Upper lobe of left lung (tissue), 6 donors: ENCODE measurements at regions not wholly inside any gene's neighbourhood (a gene's known extent, or its start where the extent isn't known, plus 50 kb on each side); places are given as distances from the start of the nearest gene placed in this dataset.

Source experiments
- ATAC-seq, 2 donors: fragments of 200-7000 bp; cut with Tn5 transposase; one replicate each; pipeline ENCODE4 v1.9.1; 2022; ENCODE audit warnings: mild to moderate bottlenecking in 2 of 2, moderate library complexity in 2 of 2; ENCODE audit not compliant: low FRiP score in 2 of 2
- DNase-seq, 2 donors: peaks; one replicate each; pipeline ENCODE4 v3.0.0-alpha.2; 2019 to 2020
- H3K27ac ChIP-seq, 4 donors: fragments of 200-600 bp; sonication (generic); one replicate each; pipeline ENCODE4 v1.5.1; 2016 to 2019
- H3K27me3 ChIP-seq, 4 donors: fragments of 200-600 bp; sonication (generic); one replicate each; pipeline ENCODE4 v1.5.1; 2017 to 2019
- H3K36me3 ChIP-seq, 4 donors: fragments of 200-600 bp; sonication (generic); one replicate each; pipeline ENCODE4 v1.5.1; 2016 to 2019
- H3K4me1 ChIP-seq, 4 donors: fragments of 200-600 bp; sonication (generic); one replicate each; pipeline ENCODE4 v1.5.1; 2018 to 2019
- H3K4me3 ChIP-seq, 4 donors: fragments of 200-600 bp; sonication (generic); one replicate each; pipeline ENCODE4 v1.5.1; 2017 to 2019; ENCODE audit warnings: mild to moderate bottlenecking in 2 of 4, moderate library complexity in 1 of 4
- H3K9me3 ChIP-seq, 4 donors: fragments of 200-600 bp; sonication (generic); one replicate each; pipeline ENCODE4 v1.5.1; 2018 to 2019
- EP300 ChIP-seq, 4 donors: sonication (generic); formaldehyde crosslinking; IDR thresholded peaks; one replicate each; pipeline ENCODE4 v1.5.1; 2017; ENCODE audit warnings: antibody characterized with exemption in 4 of 4, control low read depth in 2 of 4
- POLR2A ChIP-seq, 4 donors: fragments of 450-650 bp; IDR thresholded peaks; one replicate each; pipeline ENCODE4 v1.5.1; 2016 to 2017; ENCODE audit warnings: antibody characterized with exemption in 4 of 4, mild to moderate bottlenecking in 2 of 4
- POLR2AphosphoS5 ChIP-seq, 2 donors: sonication (generic); formaldehyde crosslinking; IDR thresholded peaks; one replicate each; pipeline ENCODE4 v1.5.1; 2017; ENCODE audit warnings: antibody characterized with exemption in 2 of 2
- WGBS, 2 donors: methylation state at CpG; one replicate each; pipeline ENCODE4 v1.1.5; 2017 to 2018; 5-methylcytosine and 5-hydroxymethylcytosine counted together
- TF ChIP-seq, protein P1 (sequence below), 6 experiments: fragments of 450-650 bp in 4 of 6; fragments of 200-600 bp in 2 of 6; sonication (generic) in 2 of 6; IDR thresholded peaks; one replicate each; pipeline ENCODE4 v1.5.1; 2016 to 2019; ENCODE audit warnings: antibody characterized with exemption in 6 of 6
- donor health status: DM: no; HTN: no; CAD: no; lungs with moderate emphysema.
- donor health status: DM: no; HTN: yes; CAD: no; lungs with severe emphysema.

DNA sequence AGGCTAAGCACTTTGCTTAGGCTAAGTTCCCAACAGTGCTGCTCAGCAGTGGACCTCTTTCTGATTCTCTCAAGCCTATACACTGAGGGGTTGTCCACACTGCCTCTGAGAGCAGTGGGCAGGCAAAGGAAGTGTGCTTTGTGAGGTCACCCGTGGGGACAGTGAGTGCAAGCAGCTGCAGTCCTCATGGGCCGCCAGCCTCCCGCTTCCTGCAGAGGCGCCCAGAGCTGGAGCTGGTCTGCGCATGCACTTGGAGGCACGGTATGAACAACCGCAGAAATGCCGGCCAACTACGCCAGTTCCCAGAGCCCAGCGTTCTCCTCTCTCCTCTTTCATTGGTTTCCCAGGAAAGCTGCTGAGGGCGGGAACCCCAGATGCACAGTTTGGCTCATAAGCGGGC, 149.5 kb upstream of the DLX2 start:
- H3K9me3 ChIP-seq, result no peaks in the 10 kb centered on the region
- H3K27ac ChIP-seq, result peak overlapping the region; percentile 40 to 75 (median 57)
- no peaks in the 10 kb centered on the region for H3K36me3 ChIP-seq
- ATAC-seq, result peak; percentile 40 to 65
- H3K4me3 ChIP-seq, result no peak overlapping the region
- H3K27me3 ChIP-seq, result no peaks in the 10 kb centered on the region
- peak; percentile 39 to 52 for DNase-seq
- TF ChIP-seq POLR2A (IDR thresholded peaks at IDR 0.05), result peak in 1 of 4 donors; percentile 14
- peak; percentile 41 to 48 for TF ChIP-seq POLR2AphosphoS5 (IDR thresholded peaks at IDR 0.05)
- no peak for TF ChIP-seq EP300 (IDR thresholded peaks at IDR 0.05)
- TF ChIP-seq, protein P1, sequence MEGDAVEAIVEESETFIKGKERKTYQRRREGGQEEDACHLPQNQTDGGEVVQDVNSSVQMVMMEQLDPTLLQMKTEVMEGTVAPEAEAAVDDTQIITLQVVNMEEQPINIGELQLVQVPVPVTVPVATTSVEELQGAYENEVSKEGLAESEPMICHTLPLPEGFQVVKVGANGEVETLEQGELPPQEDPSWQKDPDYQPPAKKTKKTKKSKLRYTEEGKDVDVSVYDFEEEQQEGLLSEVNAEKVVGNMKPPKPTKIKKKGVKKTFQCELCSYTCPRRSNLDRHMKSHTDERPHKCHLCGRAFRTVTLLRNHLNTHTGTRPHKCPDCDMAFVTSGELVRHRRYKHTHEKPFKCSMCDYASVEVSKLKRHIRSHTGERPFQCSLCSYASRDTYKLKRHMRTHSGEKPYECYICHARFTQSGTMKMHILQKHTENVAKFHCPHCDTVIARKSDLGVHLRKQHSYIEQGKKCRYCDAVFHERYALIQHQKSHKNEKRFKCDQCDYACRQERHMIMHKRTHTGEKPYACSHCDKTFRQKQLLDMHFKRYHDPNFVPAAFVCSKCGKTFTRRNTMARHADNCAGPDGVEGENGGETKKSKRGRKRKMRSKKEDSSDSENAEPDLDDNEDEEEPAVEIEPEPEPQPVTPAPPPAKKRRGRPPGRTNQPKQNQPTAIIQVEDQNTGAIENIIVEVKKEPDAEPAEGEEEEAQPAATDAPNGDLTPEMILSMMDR (IDR thresholded peaks at IDR 0.05), result no peak
- WGBS, 2 donors, result 63 to 80% methylated on average over 11 to 12 of the region's 12 CpGs
- peaks cover 0 to 23% (median 15%) of the 10 kb centered on the region in 4 donors for H3K4me1 ChIP-seq

- Histone ChIP-seq H3K4me1 (peaks cover 0 to 23% (median 15%) of the 10 kb centered on the region in 4 donors), H3K36me3 (no peaks in the 10 kb centered on the region), H3K9me3 (no peaks in the 10 kb centered on the region), H3K27me3 (no peaks in the 10 kb centered on the region), H3K27ac (peak overlapping the region; percentile 46 to 75 (median 60)), H3K4me3 (no peak overlapping the region)
- peak; percentile 56 to 74 for DNase-seq
- TF ChIP-seq, protein P1 (IDR thresholded peaks at IDR 0.05), result no peak
- TF ChIP-seq POLR2AphosphoS5 (IDR thresholded peaks at IDR 0.05) (peak; percentile 85 to 88), POLR2A (IDR thresholded peaks at IDR 0.05) (no peak), EP300 (IDR thresholded peaks at IDR 0.05) (peak in 3 of 4 donors; percentile 31 to 78 (median 64))
- 72 to 74% methylated on average over 16 of the region's 16 CpGs for WGBS, 2 donors
- ATAC-seq, result peak; percentile 63 to 91
Measured at GRCh38 chr2:172253190-172254052, 150.7 kb upstream of the DLX2 start.

DNA sequence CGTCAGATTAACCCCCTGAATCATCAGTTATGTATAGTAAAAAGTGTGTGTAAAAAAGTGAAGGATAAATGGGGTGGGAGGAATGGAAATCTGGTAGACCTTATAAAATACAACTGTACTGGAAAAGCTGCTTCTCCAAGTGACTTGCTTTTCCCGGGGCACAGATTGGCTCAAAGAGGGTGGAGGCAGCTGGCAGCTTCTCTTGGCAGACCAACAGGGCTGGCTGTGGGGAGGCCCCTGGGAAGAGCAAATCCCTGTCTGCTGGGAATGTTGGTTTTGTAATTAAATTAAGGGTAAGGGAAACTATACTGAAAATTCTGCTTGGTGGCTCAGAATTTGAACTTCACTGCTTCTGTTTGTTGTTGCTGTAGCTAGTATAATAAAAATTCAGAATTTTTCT, 154.2 kb upstream of the DLX2 start:
- no peaks in the 10 kb centered on the region for H3K27me3 ChIP-seq
- peaks cover 0 to 15% (median 10%) of the 10 kb centered on the region in 4 donors for H3K4me1 ChIP-seq
- WGBS, 2 donors, result 65 to 67% methylated on average over 2 of the region's 2 CpGs
- H3K9me3 ChIP-seq, result no peaks in the 10 kb centered on the region
- ATAC-seq, result no peak
- DNase-seq, result no peak
- TF ChIP-seq POLR2A (IDR thresholded peaks at IDR 0.05) (no peak), POLR2AphosphoS5 (IDR thresholded peaks at IDR 0.05) (no peak), EP300 (IDR thresholded peaks at IDR 0.05) (no peak)
- TF ChIP-seq, protein P1 (IDR thresholded peaks at IDR 0.05), result no peak
- no peaks in the 10 kb centered on the region for H3K36me3 ChIP-seq
- H3K4me3 ChIP-seq, result no peak overlapping the region
- H3K27ac ChIP-seq, result no peak overlapping the region

DNA sequence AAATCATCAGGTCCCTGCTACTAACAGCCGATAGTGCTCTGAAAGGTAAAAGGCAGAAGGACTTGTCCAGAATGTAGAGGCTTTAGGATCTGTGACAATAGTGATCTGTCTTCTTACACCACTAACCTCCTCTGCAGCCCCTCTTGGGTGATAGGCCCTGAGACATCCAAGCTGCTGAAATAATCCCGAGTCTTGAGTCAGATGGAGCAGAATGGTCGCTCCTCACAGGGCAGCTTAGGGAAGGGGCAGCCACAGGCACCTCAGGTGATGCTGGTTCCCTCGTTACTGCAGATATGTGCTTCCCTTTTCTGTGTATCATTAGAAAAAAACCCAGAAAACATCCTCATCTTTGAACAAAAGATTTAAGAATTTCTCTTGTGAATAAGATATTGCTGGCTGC, 157.1 kb upstream of the DLX2 start:
- no peak for ATAC-seq
- 78 to 80% methylated on average over 4 of the region's 4 CpGs for WGBS, 2 donors
- TF ChIP-seq POLR2AphosphoS5 (IDR thresholded peaks at IDR 0.05) (no peak), POLR2A (IDR thresholded peaks at IDR 0.05) (no peak), EP300 (IDR thresholded peaks at IDR 0.05) (no peak)
- TF ChIP-seq, protein P1 (IDR thresholded peaks at IDR 0.05), result no peak
- no peak overlapping the region for H3K27ac ChIP-seq
- H3K9me3 ChIP-seq, result no peaks in the 10 kb centered on the region
- H3K4me1 ChIP-seq, result no peaks in the 10 kb centered on the region
- DNase-seq, result no peak
- no peaks in the 10 kb centered on the region for H3K36me3 ChIP-seq
- no peak overlapping the region for H3K4me3 ChIP-seq
- H3K27me3 ChIP-seq, result no peaks in the 10 kb centered on the region
